ENCODE measurements at regions not wholly inside any gene's neighbourhood (a gene's known extent, or its start where the extent isn't known, plus 50 kb on each side); places are given as distances from the start of the nearest gene placed in this dataset.

GRCh38 chr12:128091101-128091720, 175.8 kb upstream of the TMEM132C start:
- no peaks in the 10 kb centered on the region for H3K27me3 ChIP-seq (ENCODE audit: insufficient read depth, low read depth, severe bottlenecking)
- peak; percentile 54 for DNase-seq
- H3K36me3 ChIP-seq = no peaks in the 10 kb centered on the region
- H3K9me3 ChIP-seq (ENCODE audit: severe bottlenecking) = no peaks in the 10 kb centered on the region
- peak overlapping the region; percentile 44 for H3K27ac ChIP-seq
- no peak for TF ChIP-seq CTCF (IDR thresholded peaks at IDR 0.05; ENCODE audit: low read depth, low read length)
- no peak overlapping the region for H3K4me3 ChIP-seq (ENCODE audit: low read depth, low read length)

GRCh38 chr12:128091951-128092382, 175.0 kb upstream of the TMEM132C start:
- DNase-seq = no peak
- H3K4me3 ChIP-seq (ENCODE audit: low read depth, low read length) = no peak overlapping the region
- H3K27me3 ChIP-seq (ENCODE audit: insufficient read depth, low read depth, severe bottlenecking) = no peaks in the 10 kb centered on the region
- H3K36me3 ChIP-seq = no peaks in the 10 kb centered on the region
- H3K9me3 ChIP-seq (ENCODE audit: severe bottlenecking) = no peaks in the 10 kb centered on the region
- no peak overlapping the region; the same call in 1 of the 2 replicates for H3K27ac ChIP-seq
- TF ChIP-seq CTCF (IDR thresholded peaks at IDR 0.05; ENCODE audit: low read depth, low read length) = no peak

GRCh38 chr12:128098730-128099129, 168.2 kb upstream of the TMEM132C start:
- Histone ChIP-seq H3K36me3 (no peaks in the 10 kb centered on the region), H3K4me3 (ENCODE audit: low read depth, low read length) (no peak overlapping the region), H3K27me3 (ENCODE audit: insufficient read depth, low read depth, severe bottlenecking) (no peaks in the 10 kb centered on the region), H3K9me3 (ENCODE audit: severe bottlenecking) (peaks cover 5% of the 10 kb centered on the region), H3K27ac (no peak overlapping the region)
- no peak for DNase-seq
- TF ChIP-seq CTCF (IDR thresholded peaks at IDR 0.05; ENCODE audit: low read depth, low read length) = no peak

GRCh38 chr12:128103152-128103551, 163.8 kb upstream of the TMEM132C start:
- no peak for TF ChIP-seq CTCF (IDR thresholded peaks at IDR 0.05; ENCODE audit: low read depth, low read length)

GRCh38 chr12:128109236-128109635, 157.7 kb upstream of the TMEM132C start:
- Histone ChIP-seq H3K36me3 (no peaks in the 10 kb centered on the region), H3K27me3 (ENCODE audit: insufficient read depth, low read depth, severe bottlenecking) (no peaks in the 10 kb centered on the region), H3K9me3 (ENCODE audit: severe bottlenecking) (no peaks in the 10 kb centered on the region), H3K27ac (no peak overlapping the region), H3K4me3 (ENCODE audit: low read depth, low read length) (no peak overlapping the region)
- no peak for TF ChIP-seq CTCF (IDR thresholded peaks at IDR 0.05; ENCODE audit: low read depth, low read length)
- no peak for DNase-seq

More at GRCh38 chr12:128103152-128103551, 163.8 kb upstream of the TMEM132C start:
- H3K36me3 ChIP-seq = no peaks in the 10 kb centered on the region
- peaks cover 5% of the 10 kb centered on the region for H3K9me3 ChIP-seq (ENCODE audit: severe bottlenecking)
- no peak overlapping the region for H3K27ac ChIP-seq
- H3K4me3 ChIP-seq (ENCODE audit: low read depth, low read length) = no peak overlapping the region
- DNase-seq = no peak
- no peaks in the 10 kb centered on the region for H3K27me3 ChIP-seq (ENCODE audit: insufficient read depth, low read depth, severe bottlenecking)

GRCh38 chr12:128109636-128110035, 157.3 kb upstream of the TMEM132C start:
- Histone ChIP-seq H3K4me3 (ENCODE audit: low read depth, low read length) (no peak overlapping the region), H3K9me3 (ENCODE audit: severe bottlenecking) (no peaks in the 10 kb centered on the region), H3K27ac (no peak overlapping the region), H3K36me3 (no peaks in the 10 kb centered on the region), H3K27me3 (ENCODE audit: insufficient read depth, low read depth, severe bottlenecking) (no peaks in the 10 kb centered on the region)
- no peak for DNase-seq
- no peak for TF ChIP-seq CTCF (IDR thresholded peaks at IDR 0.05; ENCODE audit: low read depth, low read length)
